ENCODE measurements at regions not wholly inside any gene's neighbourhood (a gene's known extent, or its start where the extent isn't known, plus 50 kb on each side); places are given as distances from the start of the nearest gene placed in this dataset.

DNA sequence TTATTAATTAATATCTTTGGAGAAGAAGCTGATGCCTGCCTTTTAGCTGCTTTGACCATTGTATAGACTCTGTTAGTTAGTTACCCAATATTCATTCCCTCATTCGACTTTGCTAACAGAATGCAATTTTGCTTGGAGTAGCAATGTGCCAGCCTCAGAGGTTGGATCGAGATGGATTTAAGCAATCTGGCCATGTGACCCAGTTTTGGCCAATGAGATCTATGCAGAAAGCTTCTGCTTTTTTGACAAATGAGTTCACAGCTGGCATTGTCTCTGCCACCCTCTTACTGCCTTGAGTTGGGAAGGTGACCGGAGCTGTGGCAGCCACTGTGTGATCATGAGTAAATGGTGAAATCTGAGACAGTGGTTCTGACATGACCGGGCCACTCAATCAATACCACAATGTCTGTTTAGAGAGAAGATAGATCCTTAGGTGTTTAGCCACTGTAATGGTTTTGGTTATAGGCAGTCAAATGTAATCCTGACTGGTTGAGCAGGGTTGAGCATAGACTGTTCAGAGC is 74.9 kb upstream of the MED13L start:
- ChIA-PET CTCF (interaction anchor here (0.6 kb wide), 1 partner anchor 340 kb away, joined by 6 read pairs; no protein-coding TSS in a partner anchor), POLR2A (ENCODE audit: low non-redundant PET) (no interaction called here)
- H3K27ac ChIP-seq, result no peak overlapping the region
- TF ChIP-seq, protein P1, sequence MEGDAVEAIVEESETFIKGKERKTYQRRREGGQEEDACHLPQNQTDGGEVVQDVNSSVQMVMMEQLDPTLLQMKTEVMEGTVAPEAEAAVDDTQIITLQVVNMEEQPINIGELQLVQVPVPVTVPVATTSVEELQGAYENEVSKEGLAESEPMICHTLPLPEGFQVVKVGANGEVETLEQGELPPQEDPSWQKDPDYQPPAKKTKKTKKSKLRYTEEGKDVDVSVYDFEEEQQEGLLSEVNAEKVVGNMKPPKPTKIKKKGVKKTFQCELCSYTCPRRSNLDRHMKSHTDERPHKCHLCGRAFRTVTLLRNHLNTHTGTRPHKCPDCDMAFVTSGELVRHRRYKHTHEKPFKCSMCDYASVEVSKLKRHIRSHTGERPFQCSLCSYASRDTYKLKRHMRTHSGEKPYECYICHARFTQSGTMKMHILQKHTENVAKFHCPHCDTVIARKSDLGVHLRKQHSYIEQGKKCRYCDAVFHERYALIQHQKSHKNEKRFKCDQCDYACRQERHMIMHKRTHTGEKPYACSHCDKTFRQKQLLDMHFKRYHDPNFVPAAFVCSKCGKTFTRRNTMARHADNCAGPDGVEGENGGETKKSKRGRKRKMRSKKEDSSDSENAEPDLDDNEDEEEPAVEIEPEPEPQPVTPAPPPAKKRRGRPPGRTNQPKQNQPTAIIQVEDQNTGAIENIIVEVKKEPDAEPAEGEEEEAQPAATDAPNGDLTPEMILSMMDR (conservative IDR thresholded peaks at IDR 0.05; ENCODE audit: low read depth), result no peak
- DNase-seq (ENCODE audit: low spot score), result no peak

DNA sequence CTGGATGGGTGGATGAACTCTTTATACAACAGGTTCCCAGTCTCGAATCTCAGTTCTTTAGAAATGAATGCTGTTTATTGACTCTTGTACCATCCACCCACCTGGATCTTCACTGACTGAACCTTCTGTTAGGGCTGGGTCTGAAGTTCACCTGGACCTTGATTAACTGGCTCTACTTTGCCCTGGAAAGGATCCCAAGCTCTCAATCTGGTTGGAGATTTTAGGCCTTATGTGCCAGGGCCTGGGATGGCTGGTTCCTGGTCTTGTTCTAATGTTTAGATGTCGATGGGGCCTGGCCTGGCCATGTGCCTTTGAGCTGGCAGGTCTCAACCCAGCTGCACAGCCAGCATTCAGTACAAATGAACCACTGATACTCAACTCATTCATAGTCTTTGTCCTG is 76.5 kb upstream of the MED13L start:
- DNase-seq (ENCODE audit: low spot score), result no peak
- POLR2A ChIA-PET (ENCODE audit: low non-redundant PET), result no interaction called here
- CTCF ChIA-PET, result no interaction called here
- no peak overlapping the region for H3K27ac ChIP-seq
- TF ChIP-seq, protein P1 (conservative IDR thresholded peaks at IDR 0.05; ENCODE audit: low read depth), result no peak

DNA sequence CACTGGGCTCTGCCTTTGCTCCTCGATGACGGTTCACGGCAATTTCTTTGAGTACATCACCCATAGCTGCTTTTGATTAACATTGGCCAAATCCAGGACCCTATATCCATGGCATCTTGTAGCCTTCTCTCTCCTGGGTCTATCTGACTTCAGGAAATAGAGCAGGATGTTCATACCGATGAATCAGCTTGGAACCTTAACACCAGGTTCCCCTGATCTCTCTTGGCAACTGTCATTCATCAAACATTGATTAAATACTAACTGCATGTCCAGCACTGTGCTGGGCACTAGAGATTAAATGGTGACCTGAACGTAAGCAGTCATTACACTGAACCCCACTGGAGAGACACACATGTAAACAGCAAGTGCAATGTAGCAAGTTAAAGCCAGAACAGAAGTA is 77.0 kb upstream of the MED13L start:
- DNase-seq (ENCODE audit: low spot score), result no peak
- CTCF ChIA-PET, result no interaction called here
- TF ChIP-seq, protein P1 (conservative IDR thresholded peaks at IDR 0.05; ENCODE audit: low read depth), result no peak
- POLR2A ChIA-PET (ENCODE audit: low non-redundant PET), result no interaction called here
- no peak overlapping the region for H3K27ac ChIP-seq

GRCh38 chr12:116354950-116355783 is 77.7 kb upstream of the MED13L start:
- TF ChIP-seq, protein P1 (conservative IDR thresholded peaks at IDR 0.05; ENCODE audit: low read depth), result no peak
- ChIA-PET POLR2A (ENCODE audit: low non-redundant PET) (no interaction called here), CTCF (no interaction called here)
- no peak overlapping the region for H3K27ac ChIP-seq
- DNase-seq (ENCODE audit: low spot score), result no peak

GRCh38 chr12:116358536-116358892 is 81.0 kb upstream of the MED13L start:
- ChIA-PET POLR2A (ENCODE audit: low non-redundant PET) (no interaction called here), CTCF (no interaction called here)
- DNase-seq (ENCODE audit: low spot score), result no peak
- TF ChIP-seq, protein P1 (conservative IDR thresholded peaks at IDR 0.05; ENCODE audit: low read depth), result no peak
- peak overlapping the region; percentile 72 for H3K27ac ChIP-seq

DNA sequence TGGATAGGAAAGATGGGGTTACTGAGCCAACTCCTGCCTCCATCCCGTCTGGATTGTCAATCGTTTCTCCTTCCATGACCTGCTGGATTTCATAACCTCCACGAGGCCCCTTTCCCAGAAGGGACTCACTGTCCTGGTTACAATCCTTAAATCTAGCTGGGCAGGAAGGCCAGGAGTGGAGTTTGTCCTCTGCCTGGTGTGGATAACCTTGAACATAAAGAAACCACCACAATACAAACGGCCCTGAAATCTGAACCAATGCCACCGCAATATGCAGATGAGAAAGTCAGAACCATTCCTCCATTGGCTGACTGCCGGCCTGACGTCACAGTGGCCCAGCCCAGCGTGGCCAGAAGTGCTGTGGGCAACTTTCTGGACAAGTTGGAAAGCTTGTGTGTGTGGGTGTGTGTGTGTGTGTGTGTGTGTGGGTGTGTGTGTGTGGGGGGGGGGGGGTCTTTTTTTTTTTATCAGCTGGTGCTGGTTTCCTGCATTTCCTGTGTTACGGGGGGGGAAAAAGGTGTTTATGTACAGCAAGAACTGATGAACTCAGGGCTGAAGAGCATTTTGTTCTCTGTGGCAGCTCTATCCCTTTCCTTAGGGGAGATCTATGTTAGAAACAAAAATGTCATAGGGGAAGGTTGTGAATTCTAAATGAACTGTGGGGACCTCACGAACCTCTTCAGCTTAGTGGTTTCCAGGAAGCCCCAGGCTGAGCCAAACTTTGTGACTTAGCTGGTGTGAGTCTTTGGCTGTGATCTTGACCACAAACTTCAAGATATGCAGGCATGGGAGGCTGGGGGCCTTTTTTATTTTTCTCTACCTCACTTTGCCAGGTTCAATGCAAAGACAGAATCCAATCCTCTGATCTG is 81.6 kb upstream of the MED13L start:
- ChIA-PET POLR2A (ENCODE audit: low non-redundant PET) (no interaction called here), CTCF (no interaction called here)
- peak overlapping the region; percentile 72 for H3K27ac ChIP-seq
- DNase-seq (ENCODE audit: low spot score), result peak; percentile 89
- TF ChIP-seq, protein P1 (conservative IDR thresholded peaks at IDR 0.05; ENCODE audit: low read depth), result no peak
